GM12874 (cell line): ENCODE measurements at regions not wholly inside any gene's neighbourhood (a gene's known extent, or its start where the extent isn't known, plus 50 kb on each side); places are given as distances from the start of the nearest gene placed in this dataset.

Source experiments
- TF ChIP-seq, protein P1 (sequence below): IDR thresholded peaks from 2 replicates; pipeline ENCODE4 v1.5.1; 2011; ENCODE audit warnings: low read depth, mild to moderate bottlenecking, control low read depth, low read length, moderate library complexity; ENCODE audit not compliant: insufficient read depth

DNA sequence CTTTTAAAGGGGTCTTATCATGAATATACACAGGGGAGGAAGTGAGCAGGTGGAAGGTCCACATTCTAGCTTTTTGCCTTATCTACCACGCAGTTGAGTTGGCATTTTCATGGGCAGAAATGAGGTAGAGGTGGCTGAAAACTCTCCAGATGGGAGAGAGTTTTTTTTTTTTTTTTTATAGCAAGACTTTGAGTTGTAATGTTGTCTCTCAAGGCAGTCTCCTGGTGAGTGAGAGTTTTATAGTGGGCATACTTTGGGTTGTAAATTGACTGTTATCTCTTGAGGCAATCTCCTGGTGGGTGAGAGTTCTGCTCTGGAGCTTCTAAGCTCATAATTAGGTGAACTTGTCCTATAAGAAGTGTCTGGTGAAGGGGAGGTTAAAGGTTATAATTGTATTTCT lies 191.7 kb upstream of the NAALADL2 start:
- TF ChIP-seq, protein P1, sequence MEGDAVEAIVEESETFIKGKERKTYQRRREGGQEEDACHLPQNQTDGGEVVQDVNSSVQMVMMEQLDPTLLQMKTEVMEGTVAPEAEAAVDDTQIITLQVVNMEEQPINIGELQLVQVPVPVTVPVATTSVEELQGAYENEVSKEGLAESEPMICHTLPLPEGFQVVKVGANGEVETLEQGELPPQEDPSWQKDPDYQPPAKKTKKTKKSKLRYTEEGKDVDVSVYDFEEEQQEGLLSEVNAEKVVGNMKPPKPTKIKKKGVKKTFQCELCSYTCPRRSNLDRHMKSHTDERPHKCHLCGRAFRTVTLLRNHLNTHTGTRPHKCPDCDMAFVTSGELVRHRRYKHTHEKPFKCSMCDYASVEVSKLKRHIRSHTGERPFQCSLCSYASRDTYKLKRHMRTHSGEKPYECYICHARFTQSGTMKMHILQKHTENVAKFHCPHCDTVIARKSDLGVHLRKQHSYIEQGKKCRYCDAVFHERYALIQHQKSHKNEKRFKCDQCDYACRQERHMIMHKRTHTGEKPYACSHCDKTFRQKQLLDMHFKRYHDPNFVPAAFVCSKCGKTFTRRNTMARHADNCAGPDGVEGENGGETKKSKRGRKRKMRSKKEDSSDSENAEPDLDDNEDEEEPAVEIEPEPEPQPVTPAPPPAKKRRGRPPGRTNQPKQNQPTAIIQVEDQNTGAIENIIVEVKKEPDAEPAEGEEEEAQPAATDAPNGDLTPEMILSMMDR, result no peak

DNA sequence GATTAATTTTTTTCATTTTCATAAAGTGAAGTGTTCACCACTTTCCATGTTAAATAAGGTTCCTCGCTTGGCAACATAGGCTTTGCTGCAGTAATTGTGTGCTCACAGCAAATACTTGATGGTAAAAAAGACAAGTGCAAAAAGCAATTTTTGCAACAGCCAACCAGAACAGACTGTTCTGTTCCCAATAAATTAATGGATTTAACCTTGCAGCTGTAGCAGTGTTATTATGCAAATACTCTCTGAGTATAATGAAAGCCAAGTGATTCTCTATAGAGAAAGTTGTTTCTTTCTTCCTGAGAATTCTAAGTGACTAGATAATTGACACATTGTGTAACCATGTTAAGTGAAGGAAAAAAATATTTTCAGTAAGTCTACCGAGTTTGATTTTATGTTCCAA lies 183.7 kb upstream of the NAALADL2 start:
- TF ChIP-seq, protein P1, result no peak

DNA sequence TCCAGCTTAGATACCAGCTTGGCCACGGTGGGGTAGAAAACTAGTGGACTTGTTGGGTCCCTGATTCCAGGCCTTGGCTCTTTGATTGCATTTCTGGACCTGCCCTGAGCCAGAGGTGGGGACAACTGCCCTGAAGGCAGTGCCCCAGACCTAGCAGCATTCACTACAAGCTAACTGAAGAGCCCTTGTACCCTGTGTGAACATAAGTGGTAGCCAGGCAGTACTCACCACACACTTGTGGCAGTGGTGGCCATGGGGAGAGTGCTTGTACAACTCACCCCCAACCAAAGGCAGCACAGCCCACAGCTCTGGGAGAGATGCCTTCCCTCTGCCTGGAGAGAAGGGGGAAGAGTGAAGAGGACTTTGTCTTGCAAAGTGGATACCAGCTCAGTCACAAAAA lies 177.3 kb upstream of the NAALADL2 start:
- TF ChIP-seq, protein P1, result no peak

DNA sequence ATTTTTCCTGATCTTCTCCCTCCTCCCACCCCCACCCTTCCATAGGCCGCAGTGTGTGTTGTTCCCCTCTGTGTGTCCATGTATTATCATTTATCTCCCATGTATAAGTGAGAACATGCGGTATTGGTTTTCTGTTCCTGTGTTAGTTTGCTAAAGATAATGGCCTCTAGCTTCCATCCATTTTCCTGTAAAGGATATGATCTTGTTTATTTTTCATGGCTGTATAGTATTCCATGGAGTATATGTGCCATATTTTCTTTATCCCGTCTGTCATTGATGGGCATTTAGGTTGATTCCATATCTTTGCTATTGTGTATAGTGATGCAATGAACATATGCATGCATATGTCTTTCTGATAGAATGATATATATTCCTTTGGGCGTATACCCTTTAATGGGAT lies 173.3 kb upstream of the NAALADL2 start:
- TF ChIP-seq, protein P1, result no peak

DNA sequence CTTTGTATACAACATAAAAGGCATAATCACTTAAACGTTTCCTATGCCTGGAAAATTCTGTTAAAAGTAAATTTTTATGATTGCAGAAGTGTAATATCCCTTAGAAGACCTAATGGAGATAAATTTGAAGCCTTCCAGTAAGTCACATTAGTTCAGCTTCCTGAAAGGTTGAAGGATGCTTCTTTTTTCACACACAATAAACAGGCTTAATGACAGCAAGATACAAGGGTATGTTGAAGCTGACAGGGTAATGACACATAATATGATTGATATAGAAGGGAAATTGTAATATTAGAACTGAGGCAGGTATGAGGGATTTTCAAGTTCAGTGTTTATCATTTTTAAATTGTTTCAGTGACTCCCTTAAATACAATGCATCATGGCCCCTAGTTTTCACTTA lies 161.8 kb upstream of the NAALADL2 start:
- TF ChIP-seq, protein P1, result no peak

DNA sequence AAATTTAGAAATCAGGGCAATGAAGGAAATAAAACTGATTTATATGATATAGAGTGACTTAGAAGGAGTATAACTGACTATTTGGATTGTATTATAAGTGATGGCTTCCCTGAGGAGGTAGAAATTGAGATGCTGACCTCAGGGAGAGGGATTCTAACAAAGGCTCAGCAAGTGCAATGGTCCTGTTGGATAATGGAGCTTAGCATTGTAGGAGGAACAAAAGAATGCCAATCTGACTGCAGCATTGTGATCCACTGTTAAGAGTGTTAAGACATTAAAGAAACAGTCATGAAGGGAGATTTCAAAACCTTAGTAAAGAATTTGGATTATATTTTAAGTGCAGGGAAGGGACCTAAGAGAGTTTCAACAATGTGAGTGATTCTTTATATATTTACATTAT lies 158.4 kb upstream of the NAALADL2 start:
- TF ChIP-seq, protein P1, result no peak

DNA sequence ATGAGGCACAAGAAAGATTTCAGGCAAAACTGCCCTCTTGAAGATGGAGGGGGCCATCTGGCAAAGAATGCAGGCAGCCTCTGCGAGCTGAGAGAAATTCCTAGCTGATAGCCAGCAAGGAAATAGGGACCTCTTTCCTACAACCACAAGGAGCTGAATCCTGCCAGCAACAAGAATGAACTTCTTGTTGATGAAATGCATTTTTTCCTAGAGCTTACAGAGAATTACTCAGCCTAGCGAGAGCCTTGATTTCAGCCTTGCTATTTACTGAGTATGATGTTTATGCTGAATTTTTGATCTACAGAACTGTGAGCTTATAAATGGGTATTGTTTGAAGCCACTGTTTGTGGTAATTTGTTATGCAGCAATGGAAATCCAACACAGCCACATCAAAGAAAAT lies 148.5 kb upstream of the NAALADL2 start:
- TF ChIP-seq, protein P1, result no peak

DNA sequence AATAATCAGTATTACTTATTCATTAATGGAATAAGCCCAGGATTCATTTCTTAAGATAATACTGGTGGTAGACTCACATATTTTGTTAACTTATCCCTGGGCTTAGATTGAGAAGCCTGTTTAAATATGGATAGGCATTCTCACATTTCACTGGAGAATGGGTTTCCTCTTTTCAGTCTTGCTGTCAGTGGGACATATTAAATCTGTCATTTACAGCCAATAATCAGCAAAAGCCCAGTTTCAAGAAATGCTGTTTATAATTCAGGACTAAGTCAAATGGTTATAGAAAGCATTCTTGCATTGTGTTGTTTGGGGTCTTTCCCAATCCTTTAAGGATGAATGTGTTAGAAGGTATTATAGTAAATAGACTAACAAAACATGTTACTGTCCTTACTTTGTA lies 143.7 kb upstream of the NAALADL2 start:
- TF ChIP-seq, protein P1, result no peak
